ENCODE measurements at regions not wholly inside any gene's neighbourhood (a gene's known extent, or its start where the extent isn't known, plus 50 kb on each side); places are given as distances from the start of the nearest gene placed in this dataset.

DNA sequence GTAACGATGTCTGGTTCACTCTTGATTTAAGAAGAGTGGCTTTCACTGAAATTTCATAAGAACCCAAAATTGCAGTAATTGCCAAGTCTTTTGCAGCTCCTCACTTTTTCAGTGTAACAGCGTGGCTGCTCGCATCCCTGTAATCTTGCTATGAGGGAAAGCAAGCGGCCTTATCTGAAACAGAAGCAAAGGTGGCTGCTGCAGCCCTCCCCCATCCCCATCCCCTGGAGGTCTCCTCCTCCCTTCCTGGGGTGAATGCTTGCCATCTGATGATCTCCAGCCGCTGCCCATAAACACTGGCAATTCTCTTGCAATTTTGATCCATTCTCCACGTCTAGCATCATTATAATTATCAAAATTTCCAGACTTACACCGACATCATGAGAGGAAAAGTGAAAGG lies 182.5 kb upstream of the ASIC2 start:
- Histone ChIP-seq H3K27me3 (ENCODE audit: control insufficient read depth, insufficient read depth, low read length) (no peaks in the 10 kb centered on the region), H3K4ac (ENCODE audit: low read depth, low read length) (no peak overlapping the region), H3K9ac (ENCODE audit: low read depth, low read length) (no peak overlapping the region), H2BK20ac (ENCODE audit: low read depth, low read length) (no peak overlapping the region), H3K23ac (ENCODE audit: low read depth, low read length) (no peak overlapping the region), H2AK9ac (replicated peaks; ENCODE audit: low read depth, low read length, poor library complexity) (no peak overlapping the region), H3K56ac (ENCODE audit: extremely low read depth, insufficient read depth, low read length) (no peak overlapping the region), H3K4me3 (ENCODE audit: insufficient read depth, low read depth, low read length) (no peak overlapping the region), H4K5ac (ENCODE audit: low read depth, low read length) (no peak overlapping the region), H4K20me1 (ENCODE audit: insufficient read depth, low read length) (no peaks in the 10 kb centered on the region), H2AFZ (replicated peaks; ENCODE audit: low read length, poor library complexity) (no peak overlapping the region), H2BK5ac (ENCODE audit: low read depth, low read length, poor library complexity, severe bottlenecking) (no peak overlapping the region), H2BK120ac (ENCODE audit: low read depth, low read length) (no peak overlapping the region), H3K27ac (ENCODE audit: insufficient read depth, low read length) (no peak overlapping the region), H2BK15ac (ENCODE audit: low read depth, low read length) (no peak overlapping the region), H3K18ac (ENCODE audit: low read depth, low read length) (no peak overlapping the region), H3K4me2 (ENCODE audit: low read depth, low read length) (no peak overlapping the region), H4K8ac (ENCODE audit: low read depth in 2 of 2, low read length in 2 of 2) (no peak overlapping the region), H2AK5ac (ENCODE audit: low read depth, low read length) (no peak overlapping the region), H4K91ac (ENCODE audit: insufficient read depth, low read depth, low read length) (no peak overlapping the region), H3K9me3 (ENCODE audit: control insufficient read depth, insufficient read depth, low read length) (no peaks in the 10 kb centered on the region; the same call in 1 of the 2 replicates), H3K79me1 (ENCODE audit: low read depth in 1 of 2, low read length in 2 of 2) (no peaks in the 10 kb centered on the region), H3K14ac (replicated peaks; ENCODE audit: low read depth, low read length) (no peak overlapping the region), H3K4me1 (ENCODE audit: control insufficient read depth, insufficient read depth, low read length) (no peaks in the 10 kb centered on the region), H3K9me1 (ENCODE audit: insufficient read depth, low read length) (no peaks in the 10 kb centered on the region), H3K36me3 (ENCODE audit: control insufficient read depth, insufficient read depth, low read length) (no peaks in the 10 kb centered on the region)
- in situ Hi-C loops (cut with MboI; ENCODE audit: low sequenced_read_pairs) (no loop called here), intact Hi-C loops (cut with micrococcal nuclease) (no loop called here), dilution Hi-C loops (cut with HindIII; ENCODE audit: low sequenced_read_pairs, unreplicated experiment) (no loop called here)
- WGBS, 2 experiments (ENCODE audit: extremely low coverage in 2 of 2, insufficient read length in 1 of 2): no CpG with 5 or more reads among the region's 7 CpGs
- ChIA-PET CTCF (no interaction called here), POLR2A (ENCODE audit: unreplicated experiment) (no interaction called here)
- ATAC-seq (ENCODE audit: low read depth) (no peak), DNase-seq (no peak)
- BruUV-seq (replicated peaks): no TSS peak
- TF ChIP-seq MAZ (IDR thresholded peaks at IDR 0.05; ENCODE audit: borderline replicate concordance, low read depth, low read length) (no peak), RCOR1 (IDR thresholded peaks at IDR 0.05; ENCODE audit: insufficient replicate concordance, low read length) (no peak), CEBPB (IDR thresholded peaks at IDR 0.05; ENCODE audit: low read depth, low read length) (no peak), NFE2L2 (IDR thresholded peaks at IDR 0.05; ENCODE audit: low read depth, low read length) (no peak), MXI1 (IDR thresholded peaks at IDR 0.05; ENCODE audit: borderline replicate concordance, low read depth, low read length) (no peak), RAD21 (IDR thresholded peaks at IDR 0.05; ENCODE audit: low read length) (no peak), SMC3 (IDR thresholded peaks at IDR 0.05; ENCODE audit: low read depth, low read length) (no peak), MAFK (IDR thresholded peaks at IDR 0.05; ENCODE audit: low read depth, low read length) (no peak), USF2 (IDR thresholded peaks at IDR 0.05; ENCODE audit: low read depth, low read length) (no peak), CHD1 (IDR thresholded peaks at IDR 0.05; ENCODE audit: low read depth, low read length) (no peak)
- TF ChIP-seq, protein P1, sequence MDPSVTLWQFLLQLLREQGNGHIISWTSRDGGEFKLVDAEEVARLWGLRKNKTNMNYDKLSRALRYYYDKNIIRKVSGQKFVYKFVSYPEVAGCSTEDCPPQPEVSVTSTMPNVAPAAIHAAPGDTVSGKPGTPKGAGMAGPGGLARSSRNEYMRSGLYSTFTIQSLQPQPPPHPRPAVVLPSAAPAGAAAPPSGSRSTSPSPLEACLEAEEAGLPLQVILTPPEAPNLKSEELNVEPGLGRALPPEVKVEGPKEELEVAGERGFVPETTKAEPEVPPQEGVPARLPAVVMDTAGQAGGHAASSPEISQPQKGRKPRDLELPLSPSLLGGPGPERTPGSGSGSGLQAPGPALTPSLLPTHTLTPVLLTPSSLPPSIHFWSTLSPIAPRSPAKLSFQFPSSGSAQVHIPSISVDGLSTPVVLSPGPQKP (IDR thresholded peaks at IDR 0.05; ENCODE audit: borderline replicate concordance, low read depth, low read length): no peak

Measured in IMR-90 (cell line).